Heart right ventricle (tissue), 16 donors: ENCODE measurements at regions not wholly inside any gene's neighbourhood (a gene's known extent, or its start where the extent isn't known, plus 50 kb on each side); places are given as distances from the start of the nearest gene placed in this dataset.

Source experiments
- ATAC-seq, 8 donors: fragments of 200-7000 bp; cut with Tn5 transposase; one replicate each; pipeline ENCODE4 v1.9.1; 2020; ENCODE audit warnings: mild to moderate bottlenecking in 8 of 8, moderate library complexity in 8 of 8, moderate number of reproducible peaks in 1 of 8
- DNase-seq, 2 donors: peaks; one replicate each; pipeline ENCODE4 v3.0.0-alpha.2; 2020
- H3K27ac ChIP-seq, 10 donors: fragments of 200-600 bp; sonication (generic) in 2 of 10; one replicate each; pipeline versions ENCODE4 v1.5.0 to v1.8.0; 2020 to 2022; ENCODE audit warnings: mild to moderate bottlenecking in 3 of 10
- H3K27me3 ChIP-seq, 7 donors: fragments of 200-600 bp; one replicate each; pipeline ENCODE4 v1.8.0; 2021 to 2022; ENCODE audit warnings: mild to moderate bottlenecking in 2 of 7
- H3K36me3 ChIP-seq, 9 donors: fragments of 200-600 bp; sonication (generic) in 1 of 9; one replicate each; pipeline versions ENCODE4 v1.5.0 to v1.8.0; 2020 to 2022; ENCODE audit warnings: mild to moderate bottlenecking in 2 of 9
- H3K4me1 ChIP-seq, 9 donors: fragments of 200-600 bp; sonication (generic) in 1 of 9; one replicate each; pipeline versions ENCODE4 v1.5.0 to v1.8.0; 2020 to 2022; ENCODE audit warnings: mild to moderate bottlenecking in 4 of 9
- H3K4me3 ChIP-seq, 10 donors: fragments of 200-600 bp; sonication (generic) in 2 of 10; one replicate each; pipeline versions ENCODE4 v1.5.0 to v1.8.0; 2020 to 2022; ENCODE audit warnings: mild to moderate bottlenecking in 7 of 10, moderate library complexity in 2 of 10
- H3K9me3 ChIP-seq, 11 donors: fragments of 200-600 bp in 10 of 11; sonication (generic) in 2 of 11; one replicate each; pipeline versions ENCODE4 v1.5.0 to v1.8.0; 2013 to 2022; ENCODE audit warnings: mild to moderate bottlenecking in 2 of 11, control low read depth in 1 of 11, moderate library complexity in 1 of 11
- CTCF ChIP-seq, 9 donors: fragments of 200-600 bp; sonication (generic) in 2 of 9; IDR thresholded peaks; one replicate each; pipeline versions ENCODE4 v1.5.0 to v1.8.0; 2021 to 2022; ENCODE audit warnings: antibody characterized with exemption in 9 of 9, mild to moderate bottlenecking in 5 of 9, moderate library complexity in 1 of 9
- WGBS, 2 donors: extraction: QIAGEN DNeasy Blood & Tissue Kit; methylation state at CpG; one replicate each; pipeline ENCODE4 v1.1.7; 2013; ENCODE audit warnings: inconsistent platforms in 1 of 2; 5-methylcytosine and 5-hydroxymethylcytosine counted together
- intact Hi-C, 10 donors: fragments of 100-400 bp; cut with DNase I; formaldehyde crosslinking; loops; one replicate each; pipeline versions ENCODE4 v1.11.1 to v1.14.2; 2022
- donor health status: Arrhythmogenic right ventricular cardiomyopathy.
- donor health status: ischemic (EF 13 %, LVEDD 7.1; RV severe dilation, severe dysfunction).
- donor health status: healthy with polysubstance abuse.
- donor health status: DM: no; HTN: yes; CAD: no.
- donor health status: DM: no; HTN: no; CAD: no.
- donor health status: ischemic (EF 25% LVEDD 6.9; RV normal size, moderate dysfunction).
- donor health status: ischemic (EF 25% LVEDD 5.7; RV mildly dilated, moderate dysfunction).
- donor health status: healthy.
- donor health status: DM: yes; HTN: yes; CAD: no.
- donor health status: Ischemic cardiomyopathy.
- donor health status: ischemic (EF 35%, LVEDD 5.7; RV mildly dilated, moderate dysfunction).
- donor health status: nonischemic (EF 11% LVEDD 7.7; RV severe dilation, severe dysfunction).
- donor health status: DM: yes; HTN: yes; CAD: no.
- donor health status: PGD.
- donor health status: ischemic (EF 29% LVEDD 5.4; RV normal size, mild dysfunction).
- donor health status: nonischemic (EF 23%, LVEDD 6.1; RV moderate dilation, normal function).

DNA sequence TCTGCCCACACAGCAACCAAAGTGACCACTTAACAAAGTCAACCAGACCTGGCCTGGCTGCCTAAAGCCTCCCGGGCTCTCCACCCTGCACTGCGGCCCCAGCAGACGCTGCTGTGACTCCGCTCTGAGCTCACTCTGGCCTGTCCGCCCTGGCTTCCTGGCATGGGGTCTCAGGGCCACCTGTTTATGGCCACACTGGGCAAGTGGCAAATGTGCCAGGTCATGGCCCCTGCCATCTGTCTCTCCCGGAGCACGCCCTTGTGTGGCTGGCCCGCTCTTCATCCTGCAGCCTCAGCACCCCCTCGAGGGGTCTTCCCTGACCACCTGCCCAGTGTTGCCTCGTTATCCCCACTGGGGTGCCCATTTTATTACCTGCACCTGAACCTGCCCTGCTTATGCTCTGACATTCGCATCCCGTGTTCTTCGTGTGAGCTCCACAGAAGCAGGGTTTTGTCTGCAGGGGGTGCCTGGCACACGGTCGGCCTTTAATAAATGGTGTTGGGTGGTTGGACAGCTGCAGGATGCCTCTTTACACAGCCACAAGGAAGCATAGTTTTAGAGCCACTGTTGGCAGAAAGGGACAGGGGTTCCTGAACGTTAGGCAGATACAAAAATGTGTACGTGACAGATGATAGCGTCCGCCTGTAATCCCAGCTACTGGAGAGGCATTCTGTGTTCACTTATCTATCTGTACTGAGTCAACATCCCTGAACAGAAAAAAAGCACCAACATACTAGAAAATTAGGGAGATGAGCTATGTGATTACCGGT, 785.6 kb downstream of the TBC1D22A start:
- Histone ChIP-seq H3K27me3 (peaks cover 0 to 29% (median 10%) of the 10 kb centered on the region in 7 donors), H3K4me1 (no peaks in the 10 kb centered on the region), H3K27ac (no peak overlapping the region), H3K9me3 (peaks cover 0 to 9% (median 0%) of the 10 kb centered on the region in 11 donors), H3K4me3 (no peak overlapping the region), H3K36me3 (no peaks in the 10 kb centered on the region)
- ATAC-seq: no peak
- WGBS, 2 donors: 76 to 78% methylated on average over 20 of the region's 20 CpGs
- no peak for DNase-seq
- TF ChIP-seq CTCF (IDR thresholded peaks at IDR 0.05): no peak
- intact Hi-C loops: no loop called here

DNA sequence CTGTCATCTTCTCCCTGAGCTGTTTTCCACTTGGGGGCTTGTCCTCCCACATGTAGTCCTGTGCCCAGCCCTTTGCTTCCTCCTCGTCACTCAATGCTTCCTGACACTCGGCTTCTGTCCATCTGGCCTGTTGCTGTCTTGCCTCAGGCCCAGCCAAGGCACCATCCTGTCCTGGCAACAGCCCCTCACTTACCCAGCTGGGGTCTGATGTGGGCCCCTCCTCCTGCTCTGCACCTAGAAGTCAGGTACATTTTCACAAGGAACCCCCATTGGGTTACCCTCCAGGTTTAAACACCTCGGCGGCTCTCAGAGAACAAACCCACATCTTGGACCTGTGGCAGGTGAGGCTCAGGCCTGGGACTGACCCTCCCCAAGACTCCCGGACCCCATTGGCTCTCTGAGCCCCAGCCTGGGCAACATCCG, 784.8 kb downstream of the TBC1D22A start:
- H3K27ac ChIP-seq: no peak overlapping the region
- intact Hi-C loops: no loop called here
- ATAC-seq (no peak), DNase-seq (no peak)
- H3K4me3 ChIP-seq: no peak overlapping the region
- peaks cover 0 to 27% (median 10%) of the 10 kb centered on the region in 7 donors for H3K27me3 ChIP-seq
- no peak for TF ChIP-seq CTCF (IDR thresholded peaks at IDR 0.05)
- no peaks in the 10 kb centered on the region for H3K4me1 ChIP-seq
- peaks cover 0 to 9% (median 0%) of the 10 kb centered on the region in 11 donors for H3K9me3 ChIP-seq
- WGBS, 2 donors: 70 to 72% methylated on average over 6 of the region's 6 CpGs
- H3K36me3 ChIP-seq: no peaks in the 10 kb centered on the region

GRCh38 chr22:47544696-47545095, 782.2 kb downstream of the TBC1D22A start:
- peaks cover 0 to 4% (median 0%) of the 10 kb centered on the region in 7 donors for H3K27me3 ChIP-seq
- H3K4me3 ChIP-seq: no peak overlapping the region
- H3K27ac ChIP-seq: no peak overlapping the region
- no peaks in the 10 kb centered on the region for H3K4me1 ChIP-seq
- peaks cover 0 to 9% (median 0%) of the 10 kb centered on the region in 11 donors for H3K9me3 ChIP-seq
- no peaks in the 10 kb centered on the region for H3K36me3 ChIP-seq
- TF ChIP-seq CTCF (IDR thresholded peaks at IDR 0.05): no peak
- intact Hi-C loops: no loop called here
- WGBS, 2 donors: 52 to 67% methylated on average over 2 of the region's 2 CpGs
- DNase-seq: no peak
- ATAC-seq: no peak

DNA sequence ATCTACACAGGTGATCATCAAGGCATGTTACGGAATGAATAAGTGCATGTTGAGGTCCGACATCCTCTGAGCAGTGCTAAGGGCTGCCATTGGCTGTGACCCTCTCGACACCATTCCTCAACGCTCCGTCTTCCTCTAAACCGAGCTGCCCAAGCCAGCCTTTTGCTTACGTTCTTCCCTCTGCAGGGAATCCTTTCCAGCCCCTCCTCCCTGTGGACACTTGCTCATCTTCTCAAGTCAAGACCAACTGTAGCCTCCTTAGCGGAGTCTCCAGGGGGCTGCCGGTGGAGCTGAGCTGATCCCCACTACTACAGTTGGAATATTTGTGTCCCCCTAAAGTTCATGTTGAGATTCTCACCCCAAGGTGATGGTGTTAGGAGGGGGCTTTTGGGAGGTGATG, 781.0 kb downstream of the TBC1D22A start:
- WGBS, 2 donors: 91 to 96% methylated on average over 9 of the region's 9 CpGs
- no peak for TF ChIP-seq CTCF (IDR thresholded peaks at IDR 0.05)

More for the DNA sequence above, 781.0 kb downstream of the TBC1D22A start:
- H3K27ac ChIP-seq: no peak overlapping the region
- intact Hi-C loops: no loop called here
- peaks cover 0 to 4% (median 0%) of the 10 kb centered on the region in 7 donors for H3K27me3 ChIP-seq
- H3K36me3 ChIP-seq: no peaks in the 10 kb centered on the region
- H3K4me3 ChIP-seq: no peak overlapping the region
- DNase-seq: no peak
- H3K4me1 ChIP-seq: no peaks in the 10 kb centered on the region
- no peak for ATAC-seq
- H3K9me3 ChIP-seq: peaks cover 0 to 9% (median 0%) of the 10 kb centered on the region in 11 donors
